K562 (cell line): ENCODE measurements at regions not wholly inside any gene's neighbourhood (a gene's known extent, or its start where the extent isn't known, plus 50 kb on each side); places are given as distances from the start of the nearest gene placed in this dataset.

Source experiments
- ATAC-seq: fragments of 200-7000 bp; cut with Tn5 transposase; 3 replicates; pipeline ENCODE4 v1.9.1; 2020; ENCODE audit warnings: moderate library complexity
- BruUV-seq: library from RNA; stranded (reverse); fragments of 400-500 nt; replicated peaks from 2 replicates; lab custom pipeline; 2021; lab: Mats Ljungman, UMichigan
- CTCF ChIA-PET: fragments of 300-600 bp; formaldehyde crosslinking; extraction: SDS; loops from one replicate; lab custom pipeline; 2021; ENCODE audit warnings: low intra/inter-chr PET ratio; lab: Yijun Ruan, JAX
- POLR2A ChIA-PET: fragments of 300-600, 350-650 bp; sonication (Branson Sonifier 250); formaldehyde crosslinking; extraction: SDS; loops from one replicate; lab custom pipeline; 2021; ENCODE audit warnings: antibody characterized with exemption, inconsistent platforms; lab: Yijun Ruan, JAX
- DNase-seq, 4 experiments: peaks; one replicate each; pipeline versions ENCODE4 v3.0.0 to v3.0.0-alpha.2; 2011 to 2018; ENCODE audit warnings: low spot score in 3 of 4, mixed read lengths in 3 of 4; ENCODE audit errors: extremely low read depth in 1 of 4
- FAIRE-seq: peaks from 2 replicates; lab custom pipeline; 2011; peaks lifted over from hg19 to GRCh38; lab: Jason Lieb, UNC
- H2AFZ ChIP-seq: 2 replicates; pipeline ENCODE4 v1.6.0; 2011; ENCODE audit warnings: low read depth, low read length, control low read depth, inconsistent platforms
- H3K27ac ChIP-seq: fragments of 200-600 bp; 3 replicates; pipeline ENCODE4 v1.8.0; 2011; ENCODE audit warnings: low read depth, mild to moderate bottlenecking, control low read depth, inconsistent platforms, low read length, moderate library complexity, mixed read lengths; ENCODE audit errors: extremely low read depth
- H3K27me3 ChIP-seq, 2 experiments: fragments of 300-600 bp in 1 of 2; 2 replicates in 1 of 2; 3 replicates in 1 of 2; pipeline versions ENCODE4 v1.6.0 to v1.8.0; 2011; ENCODE audit warnings: inconsistent platforms in 2 of 2, low read length in 2 of 2, mild to moderate bottlenecking in 1 of 2, mixed read lengths in 1 of 2, moderate library complexity in 1 of 2; ENCODE audit not compliant: control insufficient read depth in 2 of 2, insufficient read depth in 2 of 2
- H3K36me3 ChIP-seq: fragments of 300-600 bp; 3 replicates; pipeline ENCODE4 v1.8.0; 2011; ENCODE audit warnings: mild to moderate bottlenecking, low read length, inconsistent platforms; ENCODE audit not compliant: control insufficient read depth, insufficient read depth
- H3K4me1 ChIP-seq, 2 experiments: fragments of 200-600 bp in 1 of 2; replicated peaks in 1 of 2; 2 replicates in 1 of 2; 3 replicates in 1 of 2; pipeline versions ENCODE4 v1.5.1 to v1.8.0; 2011; ENCODE audit warnings: inconsistent platforms in 2 of 2, low read length in 2 of 2, mild to moderate bottlenecking in 1 of 2, mixed read lengths in 1 of 2, moderate library complexity in 1 of 2; ENCODE audit not compliant: control insufficient read depth in 2 of 2, insufficient read depth in 2 of 2
- H3K4me2 ChIP-seq: 2 replicates; pipeline ENCODE4 v1.6.1; 2011; ENCODE audit warnings: low read length, control low read depth, inconsistent platforms, mixed read lengths; ENCODE audit not compliant: insufficient read depth
- H3K4me3 ChIP-seq: fragments of 200-600 bp; sonication (generic), shearing (Covaris generic); 2 replicates; pipeline ENCODE4 v1.5.1; 2016; ENCODE audit warnings: control low read depth, inconsistent platforms
- H3K79me2 ChIP-seq: fragments of 200-600 bp; 3 replicates; pipeline ENCODE4 v1.8.0; 2011; ENCODE audit warnings: low read length, inconsistent platforms; ENCODE audit not compliant: control insufficient read depth, insufficient read depth
- H3K9ac ChIP-seq, 2 experiments: 2 replicates each; pipeline versions ENCODE4 v1.6.0 to v1.6.1; 2011; ENCODE audit warnings: low read depth in 2 of 2, low read length in 2 of 2, control low read depth in 1 of 2, inconsistent platforms in 1 of 2, mild to moderate bottlenecking in 1 of 2, mixed read lengths in 1 of 2; ENCODE audit not compliant: insufficient read depth in 1 of 2
- H3K9me1 ChIP-seq: one replicate; pipeline ENCODE4 v1.6.0; 2011; ENCODE audit warnings: inconsistent platforms, mild to moderate bottlenecking, low read length, moderate library complexity; ENCODE audit not compliant: control insufficient read depth, insufficient read depth
- H3K9me3 ChIP-seq: replicated peaks from 2 replicates; pipeline ENCODE4 v1.5.1; 2011; ENCODE audit warnings: low read depth, low read length, inconsistent platforms; ENCODE audit not compliant: control insufficient read depth, insufficient read depth
- H4K20me1 ChIP-seq: replicated peaks from 2 replicates; pipeline ENCODE4 v1.6.1; 2011; ENCODE audit warnings: low read length, inconsistent platforms, mixed read lengths; ENCODE audit not compliant: control insufficient read depth, insufficient read depth
- FOXA3 ChIP-seq, 2 experiments: fragments of 450-650 bp in 1 of 2; sonication (generic) in 1 of 2; formaldehyde crosslinking; IDR thresholded peaks in 1 of 2; conservative IDR thresholded peaks in 1 of 2; 2 replicates each; pipeline versions ENCODE4 v1.4.0 to v1.8.0; 2020 to 2022; ENCODE audit warnings: mild to moderate bottlenecking in 2 of 2, missing genetic modification reagents in 1 of 2
- FOXJ3 ChIP-seq: sonication (generic); formaldehyde crosslinking; IDR thresholded peaks from 2 replicates; pipeline ENCODE4 v1.4.0; 2020; ENCODE audit warnings: mild to moderate bottlenecking, missing genetic modification reagents
- MCM5 ChIP-seq: fragments of 450-650 bp; IDR thresholded peaks from 2 replicates; pipeline ENCODE4 v1.6.1; 2016; ENCODE audit warnings: low read depth
- MED1 ChIP-seq: sonication (generic); formaldehyde crosslinking; IDR thresholded peaks from 2 replicates; pipeline ENCODE4 v1.8.1; 2023; ENCODE audit warnings: missing genetic modification reagents, borderline replicate concordance
- NCOA2 ChIP-seq, 2 experiments: fragments of 450-650 bp; IDR thresholded peaks; 2 replicates each; pipeline ENCODE4 v1.6.1; 2018; ENCODE audit warnings: mild to moderate bottlenecking in 2 of 2, moderate library complexity in 1 of 2; ENCODE audit not compliant: partially characterized antibody in 2 of 2
- RAD51 ChIP-seq: fragments of 450-650 bp; IDR thresholded peaks from 2 replicates; pipeline ENCODE4 v1.7.1; 2016; ENCODE audit warnings: low read depth, mild to moderate bottlenecking, borderline replicate concordance
- WGBS: fragments of 100-300 bp; shearing (Covaris generic); methylation state at CpG from one replicate; pipeline ENCODE4 v1.1.6; 2016; ENCODE audit warnings: low coverage, mixed read lengths; ENCODE audit not compliant: insufficient coverage; ENCODE audit errors: missing lambda C conversion rate; 5-methylcytosine and 5-hydroxymethylcytosine counted together
- in situ Hi-C: fragments of 300-500 bp; cut with MboI; formaldehyde crosslinking; loops from 4 replicates; pipeline ENCODE4 v1.15.0; 2018; ENCODE audit warnings: inconsistent platforms, mixed read lengths
- intact Hi-C: fragments of 100-400 bp; cut with micrococcal nuclease; formaldehyde crosslinking; loops from 2 replicates; pipeline ENCODE4 v1.14.2; 2022

DNA sequence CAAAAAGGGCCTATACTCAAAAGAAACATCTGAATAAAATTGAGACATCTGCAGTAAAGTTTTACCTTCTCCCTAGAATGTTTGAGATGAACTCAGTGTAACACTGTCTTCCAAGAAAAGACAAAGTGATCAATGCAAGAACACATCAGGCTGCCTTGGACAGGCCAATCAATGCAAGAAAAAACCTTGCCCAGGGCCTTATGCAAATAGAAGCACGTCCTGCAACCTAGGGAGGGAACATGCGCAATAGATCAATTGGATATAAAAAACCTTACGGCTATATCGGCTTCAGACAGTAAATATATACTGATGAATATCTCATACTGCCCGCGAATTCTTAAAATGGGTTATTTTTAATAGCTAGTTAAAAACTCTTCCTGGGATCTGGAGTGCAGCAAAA, 66.4 kb upstream of the POU5F2 start:
- Histone ChIP-seq H3K9ac (no peak overlapping the region), H2AFZ (no peak overlapping the region), H3K79me2 (no peaks in the 10 kb centered on the region), H3K4me1 (no peaks in the 10 kb centered on the region), H3K27ac (no peak overlapping the region), H3K4me3 (no peak overlapping the region), H4K20me1 (no peaks in the 10 kb centered on the region), H3K4me2 (no peak overlapping the region), H3K27me3 (no peaks in the 10 kb centered on the region), H3K36me3 (no peaks in the 10 kb centered on the region), H3K9me1 (no peaks in the 10 kb centered on the region), H3K9me3 (no peaks in the 10 kb centered on the region)
- 5% methylated on average over 6 of the region's 6 CpGs for WGBS
- FAIRE-seq (no peak), DNase-seq (no peak), ATAC-seq (no peak)
- intact Hi-C loops: no loop called here
- ChIA-PET CTCF (no interaction called here), POLR2A (no interaction called here)
- in situ Hi-C loops: no loop called here
- TF ChIP-seq FOXJ3 (CRISPR knock-in tag): no peak
- no peak for TF ChIP-seq MED1 (CRISPR knock-in tag)
- no peak for TF ChIP-seq FOXA3 (CRISPR knock-in tag; conservative IDR thresholded peaks at IDR 0.05 in 1 of 2, IDR thresholded peaks at IDR 0.05 in 1 of 2)
- TF ChIP-seq RAD51: no peak
- no peak for TF ChIP-seq MCM5
- no peak for TF ChIP-seq NCOA2 (IDR thresholded peaks at IDR 0.05; ENCODE audit: partially characterized antibody in 2 of 2)
- BruUV-seq: no TSS peak
